AG04450 (cell line): ENCODE measurements at regions not wholly inside any gene's neighbourhood (a gene's known extent, or its start where the extent isn't known, plus 50 kb on each side); places are given as distances from the start of the nearest gene placed in this dataset.

ENCODE experiments used
- CTCF ChIA-PET: fragments of 300-600, 350-600 bp; formaldehyde crosslinking; extraction: SDS; loops from one replicate; lab custom pipeline; 2022; ENCODE audit warnings: antibody characterized with exemption, inconsistent platforms; lab: Charles Lee
- POLR2A ChIA-PET: fragments of 350-600 bp; formaldehyde crosslinking; extraction: SDS; loops from one replicate; lab custom pipeline; 2021; ENCODE audit warnings: antibody characterized with exemption, inconsistent platforms; lab: Yijun Ruan, JAX
- DNase-seq: peaks from one replicate; pipeline ENCODE4 v3.0.0-alpha.2; 2011; ENCODE audit warnings: low read depth, low spot score
- H3K27ac ChIP-seq: one replicate; pipeline ENCODE4 v1.5.1; 2012; ENCODE audit warnings: low read depth, low read length, control low read depth
- H3K27me3 ChIP-seq: one replicate; pipeline ENCODE4 v1.6.0; 2012; ENCODE audit warnings: low read length; ENCODE audit not compliant: control insufficient read depth, insufficient read depth
- H3K4me3 ChIP-seq: 2 replicates; pipeline ENCODE4 v1.5.1; 2011; ENCODE audit warnings: mild to moderate bottlenecking, low read depth, low read length, control low read depth
- H3K9me3 ChIP-seq: 2 replicates; pipeline ENCODE4 v1.5.1; 2012; ENCODE audit warnings: low read length; ENCODE audit not compliant: control insufficient read depth, insufficient read depth
- TF ChIP-seq, protein P1 (sequence below): IDR thresholded peaks from 2 replicates; pipeline ENCODE4 v1.5.1; 2011; ENCODE audit warnings: low read depth, low read length, control low read depth, inconsistent platforms

DNA sequence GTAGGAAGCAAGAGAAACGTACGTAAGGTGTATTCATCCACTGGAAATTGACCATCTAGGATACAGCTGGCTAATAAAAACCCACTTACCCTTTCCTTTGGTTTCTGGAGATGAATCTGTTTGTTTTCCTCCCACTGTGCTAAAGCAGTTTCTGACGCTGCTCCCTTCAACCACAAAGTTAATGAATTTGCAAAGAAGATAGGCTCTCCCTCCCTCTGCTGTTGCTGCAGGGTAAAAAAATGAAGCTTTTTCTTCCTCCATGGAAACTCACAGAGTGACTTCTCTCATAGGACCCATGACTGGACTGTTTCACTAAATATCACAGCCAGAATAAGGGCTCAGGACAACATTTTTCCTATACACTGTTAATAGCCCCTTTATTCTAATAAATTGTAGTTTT lies 172.1 kb upstream of the LRRN1 start:
- ChIA-PET CTCF (interaction anchor here (0.6 kb wide), 1 partner anchor 663 kb away, joined by 3 read pairs; no protein-coding TSS in a partner anchor), POLR2A (no interaction called here)
- H3K4me3 ChIP-seq = no peak overlapping the region
- peaks cover 20% of the 10 kb centered on the region for H3K9me3 ChIP-seq
- no peak for DNase-seq
- H3K27ac ChIP-seq = no peak overlapping the region
- H3K27me3 ChIP-seq = no peaks in the 10 kb centered on the region
- TF ChIP-seq, protein P1, sequence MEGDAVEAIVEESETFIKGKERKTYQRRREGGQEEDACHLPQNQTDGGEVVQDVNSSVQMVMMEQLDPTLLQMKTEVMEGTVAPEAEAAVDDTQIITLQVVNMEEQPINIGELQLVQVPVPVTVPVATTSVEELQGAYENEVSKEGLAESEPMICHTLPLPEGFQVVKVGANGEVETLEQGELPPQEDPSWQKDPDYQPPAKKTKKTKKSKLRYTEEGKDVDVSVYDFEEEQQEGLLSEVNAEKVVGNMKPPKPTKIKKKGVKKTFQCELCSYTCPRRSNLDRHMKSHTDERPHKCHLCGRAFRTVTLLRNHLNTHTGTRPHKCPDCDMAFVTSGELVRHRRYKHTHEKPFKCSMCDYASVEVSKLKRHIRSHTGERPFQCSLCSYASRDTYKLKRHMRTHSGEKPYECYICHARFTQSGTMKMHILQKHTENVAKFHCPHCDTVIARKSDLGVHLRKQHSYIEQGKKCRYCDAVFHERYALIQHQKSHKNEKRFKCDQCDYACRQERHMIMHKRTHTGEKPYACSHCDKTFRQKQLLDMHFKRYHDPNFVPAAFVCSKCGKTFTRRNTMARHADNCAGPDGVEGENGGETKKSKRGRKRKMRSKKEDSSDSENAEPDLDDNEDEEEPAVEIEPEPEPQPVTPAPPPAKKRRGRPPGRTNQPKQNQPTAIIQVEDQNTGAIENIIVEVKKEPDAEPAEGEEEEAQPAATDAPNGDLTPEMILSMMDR = no peak

DNA sequence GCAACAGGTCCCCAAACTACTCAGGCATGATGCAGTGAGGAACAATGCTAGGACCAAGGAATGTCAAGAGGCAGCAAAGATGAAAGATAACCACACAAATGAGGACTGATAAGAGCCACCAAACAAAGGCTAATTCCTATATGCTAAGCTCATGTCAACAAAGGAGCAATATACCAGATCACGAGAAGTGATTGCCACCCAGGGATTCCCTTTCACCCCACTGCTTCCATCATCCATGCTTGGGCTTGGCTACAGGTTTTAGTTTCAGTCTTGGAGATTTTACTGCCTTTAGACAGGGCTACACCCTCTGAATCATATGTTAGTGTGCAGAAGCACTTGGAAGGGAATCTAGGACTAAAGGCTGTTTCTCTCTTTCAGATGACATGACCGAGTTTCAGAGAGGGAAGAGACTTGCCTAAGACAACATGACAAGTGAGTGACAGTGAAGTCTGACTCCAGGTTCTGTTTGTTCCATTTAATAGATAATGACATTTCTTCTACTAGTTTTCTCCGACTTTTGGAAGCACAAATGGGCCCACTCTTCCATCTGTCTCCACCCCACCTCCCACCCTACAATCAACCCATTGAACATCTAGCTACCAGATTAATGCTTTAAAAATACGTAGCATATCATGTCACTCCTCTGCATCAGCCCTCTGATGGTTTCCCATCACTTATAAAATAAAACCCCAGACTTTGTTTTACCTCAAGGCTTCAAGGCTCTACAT lies 173.5 kb upstream of the LRRN1 start:
- H3K27ac ChIP-seq = no peak overlapping the region
- H3K9me3 ChIP-seq = peaks cover 21% of the 10 kb centered on the region
- ChIA-PET POLR2A (no interaction called here), CTCF (no interaction called here)
- no peak overlapping the region for H3K4me3 ChIP-seq
- H3K27me3 ChIP-seq = no peaks in the 10 kb centered on the region
- TF ChIP-seq, protein P1 = no peak
- no peak for DNase-seq

DNA sequence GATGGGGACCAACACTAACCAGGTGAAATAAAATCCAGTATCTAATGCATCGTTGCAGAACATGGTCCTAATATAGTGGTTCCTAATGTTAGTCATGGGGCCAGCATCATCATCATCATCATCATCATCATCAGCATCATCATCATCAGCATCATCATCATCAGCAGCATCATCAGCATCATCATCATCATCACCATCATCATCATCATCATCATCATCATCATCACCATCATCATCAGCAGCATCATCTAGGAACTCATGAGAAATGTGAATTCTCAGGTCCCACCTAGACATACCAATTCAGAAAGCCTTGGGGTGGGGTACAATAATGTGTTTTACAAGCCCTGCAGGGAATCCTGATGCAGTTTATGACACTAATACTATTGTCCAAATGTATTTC lies 179.4 kb upstream of the LRRN1 start:
- no peak for DNase-seq
- H3K27me3 ChIP-seq = no peaks in the 10 kb centered on the region
- no peak overlapping the region for H3K27ac ChIP-seq
- TF ChIP-seq, protein P1 = no peak
- ChIA-PET CTCF (no interaction called here), POLR2A (no interaction called here)
- no peak overlapping the region for H3K4me3 ChIP-seq
- peaks cover 23% of the 10 kb centered on the region for H3K9me3 ChIP-seq

DNA sequence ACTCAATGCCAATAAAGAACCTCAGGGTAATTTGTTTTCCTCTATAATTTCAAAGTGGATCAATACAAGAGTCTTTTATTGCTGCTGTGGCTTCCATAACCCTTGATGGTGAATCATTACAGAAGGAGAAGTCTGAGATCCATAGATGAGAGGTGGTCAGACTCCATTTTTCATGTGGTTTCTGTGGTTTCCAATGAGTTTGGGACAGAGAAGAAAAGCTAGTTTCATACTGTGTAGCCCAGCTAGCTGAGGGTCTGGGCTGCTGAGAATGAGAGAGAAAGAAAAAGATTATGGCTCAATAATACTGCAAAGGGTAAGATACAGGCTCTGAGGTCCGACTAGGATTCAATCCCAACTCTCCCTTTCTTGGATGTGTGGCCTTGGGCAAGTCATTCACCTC lies 180.6 kb upstream of the LRRN1 start:
- ChIA-PET POLR2A (no interaction called here), CTCF (no interaction called here)
- Histone ChIP-seq H3K4me3 (no peak overlapping the region), H3K27ac (no peak overlapping the region), H3K27me3 (no peaks in the 10 kb centered on the region), H3K9me3 (peaks cover 29% of the 10 kb centered on the region)
- TF ChIP-seq, protein P1 = no peak
- no peak for DNase-seq

DNA sequence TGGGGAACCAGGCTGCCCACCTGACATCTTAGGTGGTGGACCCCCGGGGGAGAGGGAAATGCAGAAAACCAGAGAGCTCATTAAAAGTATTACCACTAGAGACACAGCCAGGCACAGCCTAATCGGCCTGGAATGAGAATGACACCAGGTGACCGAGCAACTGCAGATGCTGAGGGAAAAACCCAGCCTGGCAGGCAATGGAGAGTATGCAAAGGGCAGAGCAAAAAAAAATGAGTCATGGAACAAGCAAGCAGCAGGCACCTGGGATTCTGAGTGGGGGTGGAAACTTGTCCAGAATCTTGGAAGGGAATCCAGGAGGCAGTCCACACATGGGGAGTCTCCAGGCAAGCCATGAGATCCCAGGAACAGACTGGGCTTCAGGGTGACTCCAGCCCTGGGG lies 183.7 kb upstream of the LRRN1 start:
- Histone ChIP-seq H3K27me3 (no peaks in the 10 kb centered on the region), H3K4me3 (no peak overlapping the region), H3K9me3 (peaks cover 21% of the 10 kb centered on the region), H3K27ac (no peak overlapping the region)
- ChIA-PET POLR2A (no interaction called here), CTCF (no interaction called here)
- TF ChIP-seq, protein P1 = no peak
- no peak for DNase-seq
